RPMI8226 (cell line): ENCODE measurements at regions not wholly inside any gene's neighbourhood (a gene's known extent, or its start where the extent isn't known, plus 50 kb on each side); places are given as distances from the start of the nearest gene placed in this dataset.

Experiments
- DNase-seq: peaks from one replicate; pipeline ENCODE4 v3.0.0-alpha.2; 2015

DNA sequence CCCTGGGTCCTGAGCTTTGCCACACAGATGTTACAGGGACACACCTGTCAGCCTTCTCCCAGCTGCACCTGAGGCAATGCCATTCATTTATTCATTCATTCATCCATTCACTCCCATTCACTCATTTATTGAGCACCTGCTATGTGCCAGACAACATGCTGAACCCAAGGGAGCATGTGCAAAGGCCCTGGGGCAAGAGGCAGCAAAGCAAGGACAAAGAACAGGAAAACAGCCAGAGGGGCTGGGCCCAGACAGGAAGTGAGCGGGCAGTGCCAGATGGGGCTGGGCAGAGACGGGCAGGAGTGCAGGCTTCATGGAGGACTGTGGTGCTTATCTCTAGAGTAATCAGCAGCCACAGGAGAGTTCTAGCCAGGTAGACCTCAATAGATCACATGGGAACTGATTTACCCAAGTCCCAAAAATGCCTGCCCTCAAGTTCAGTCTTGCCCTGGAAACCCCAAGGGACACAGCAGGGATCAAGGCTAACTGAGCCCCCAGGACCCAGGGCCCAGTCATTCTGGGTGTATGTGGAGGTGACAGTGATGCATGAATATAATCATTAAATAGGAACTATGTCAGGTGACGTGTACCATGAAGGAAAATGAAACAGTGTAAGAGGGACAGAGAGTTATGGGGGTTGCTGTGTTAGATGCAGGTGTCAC is 530.3 kb downstream of the MATN1 start:
- no peak for DNase-seq

DNA sequence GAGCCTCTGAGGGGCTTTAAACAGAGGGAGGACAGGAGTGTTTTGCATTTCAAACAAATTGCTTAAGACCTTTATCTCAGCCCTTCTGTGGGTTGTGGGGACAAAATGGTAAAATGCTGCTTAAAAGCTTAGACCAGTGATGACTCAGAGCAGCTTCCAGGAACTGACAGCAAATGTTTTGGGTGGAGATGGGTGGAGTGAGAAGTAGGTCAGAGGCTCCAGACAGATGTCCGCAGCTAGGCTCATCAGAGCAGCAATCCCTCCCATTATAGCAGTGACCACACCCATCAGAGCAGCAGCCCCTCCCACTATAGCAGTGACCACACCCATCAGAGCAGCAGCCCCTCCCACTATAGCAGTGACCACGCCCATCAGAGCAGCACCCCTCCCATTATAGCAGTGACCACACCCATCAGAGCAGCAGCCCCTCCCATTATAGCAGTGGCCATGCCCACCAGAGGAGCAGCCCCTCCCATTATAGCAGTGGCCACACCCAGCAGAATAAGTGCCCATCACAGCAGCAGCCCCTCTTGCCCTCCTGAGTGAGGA is 532.2 kb downstream of the MATN1 start:
- no peak for DNase-seq

DNA sequence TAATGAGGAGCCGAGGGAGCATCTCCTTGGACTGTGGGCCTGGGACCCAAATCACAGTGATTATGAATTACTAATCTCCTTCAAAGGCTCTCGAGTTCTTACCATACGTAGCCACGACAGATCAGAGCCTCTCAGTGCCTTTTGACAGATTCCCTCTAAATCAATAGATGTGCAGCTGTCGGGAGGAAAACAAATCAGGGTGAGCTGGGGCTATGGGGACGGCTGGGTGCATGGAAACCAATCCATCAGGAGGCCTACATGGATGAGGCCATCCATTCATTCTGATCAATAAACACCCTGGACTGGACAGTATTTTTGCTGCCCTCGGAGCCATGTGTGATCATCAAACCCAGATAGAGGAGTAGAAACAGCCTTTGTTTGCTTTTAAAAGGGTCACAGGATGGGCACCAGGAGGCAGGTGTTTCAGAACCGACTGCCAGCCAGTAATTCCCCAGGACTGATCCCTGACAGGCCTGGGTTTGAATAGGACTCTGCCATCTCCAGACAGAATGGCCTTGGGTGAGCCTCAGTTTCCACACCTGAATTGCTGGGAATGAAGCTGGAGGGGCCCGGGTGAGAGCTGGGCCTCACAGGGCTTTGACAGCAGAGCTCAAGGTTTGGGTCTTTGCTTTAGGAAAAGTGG is 532.8 kb downstream of the MATN1 start:
- no peak for DNase-seq

DNA sequence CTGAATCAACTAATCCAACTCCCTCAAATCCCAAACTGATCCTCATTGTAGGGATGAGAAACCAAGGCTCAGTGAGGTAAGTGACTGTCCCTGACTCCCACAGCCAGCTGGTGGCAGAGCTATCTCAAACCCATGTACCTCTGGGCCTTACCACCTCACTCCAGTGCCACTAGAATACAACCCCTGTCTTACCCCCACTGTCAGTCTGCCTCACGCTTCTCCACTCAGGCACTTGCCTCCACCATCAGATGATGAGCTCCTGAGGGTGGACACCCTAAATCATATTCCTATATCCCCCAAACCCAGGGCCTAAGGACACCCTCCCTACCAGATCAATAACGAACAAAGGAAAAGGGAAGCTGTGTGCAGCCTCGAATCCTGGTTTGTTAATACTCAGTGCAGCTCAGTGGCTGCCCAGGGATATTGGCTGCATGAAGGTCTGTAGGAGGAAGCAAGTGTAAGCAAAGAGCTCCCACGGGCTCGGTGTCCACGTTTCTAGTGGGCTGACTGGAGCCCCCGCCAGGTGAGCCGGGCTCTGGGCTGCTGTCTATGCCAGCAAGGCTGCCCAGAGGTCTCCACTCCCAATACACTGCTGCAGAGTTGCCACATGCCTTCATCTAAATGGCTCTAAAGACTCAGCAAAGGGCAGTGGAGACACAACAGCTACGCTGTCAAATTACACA is 533.4 kb downstream of the MATN1 start:
- DNase-seq: no peak

DNA sequence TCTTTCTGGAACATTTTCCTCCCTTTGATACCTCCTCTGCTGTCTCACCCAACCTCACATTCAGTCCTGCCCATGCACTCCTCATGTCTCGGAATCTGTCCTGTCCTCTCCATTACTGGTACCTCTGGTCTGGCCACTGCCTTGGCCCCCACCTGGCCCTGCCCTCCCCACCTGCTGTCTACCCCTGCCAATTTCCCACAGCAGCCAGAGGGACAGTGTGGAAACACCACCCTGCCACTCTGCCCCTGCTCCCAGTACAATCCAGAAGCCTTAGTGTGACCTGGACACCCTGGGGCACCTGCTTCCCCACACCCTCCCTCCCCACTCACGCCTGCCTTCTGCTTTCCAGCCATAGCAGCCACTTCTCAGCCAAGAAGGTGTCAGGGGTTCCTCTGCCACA is 534.4 kb downstream of the MATN1 start:
- no peak for DNase-seq

DNA sequence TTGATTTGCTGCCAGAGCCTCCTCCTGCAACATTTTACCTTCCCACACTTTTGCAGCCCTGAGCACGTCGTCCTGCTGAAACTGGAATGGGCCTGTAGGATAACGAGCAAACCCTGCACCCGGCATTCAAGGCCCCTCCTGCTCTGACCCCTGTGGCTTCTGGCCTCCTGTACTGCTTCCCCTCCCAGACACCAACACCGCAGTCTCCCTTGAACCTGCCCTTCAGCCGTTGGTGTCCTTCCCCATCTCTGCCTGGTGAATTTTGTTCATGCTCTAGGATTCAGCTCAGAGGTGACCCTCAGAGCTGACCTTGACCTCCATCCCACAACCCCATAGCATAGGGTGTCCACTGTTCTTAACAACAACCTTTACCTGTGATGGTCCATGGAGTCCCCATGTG is 535.1 kb downstream of the MATN1 start:
- no peak for DNase-seq

DNA sequence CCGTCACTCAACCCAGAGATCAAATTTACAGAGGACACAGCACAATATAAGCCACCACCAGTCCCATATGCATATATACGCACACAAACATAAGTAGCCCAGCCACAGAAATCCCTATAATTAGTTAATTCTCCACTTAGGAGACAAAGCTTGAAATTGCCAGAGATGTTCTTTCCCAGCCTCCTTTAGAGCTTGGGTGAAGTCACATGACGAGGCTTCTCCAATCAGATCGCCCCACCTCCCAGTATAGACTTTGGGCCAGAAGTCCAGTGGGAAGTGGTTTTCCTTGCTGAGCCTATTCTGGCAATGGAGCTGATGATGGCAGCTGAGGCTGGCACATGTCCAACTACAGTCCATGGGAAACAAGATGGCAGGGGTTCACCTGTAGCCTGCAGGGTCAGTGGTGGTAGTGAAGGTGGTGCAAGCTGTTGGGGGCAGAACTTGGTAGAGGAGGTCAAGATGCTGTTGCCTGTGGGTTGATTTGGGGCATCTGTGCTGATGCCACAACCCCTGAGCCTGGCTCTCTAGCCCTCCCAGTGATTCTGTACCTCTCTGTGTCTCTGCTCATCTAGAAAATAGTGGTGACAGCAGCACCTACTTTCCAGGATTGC is 535.9 kb downstream of the MATN1 start:
- no peak for DNase-seq

DNA sequence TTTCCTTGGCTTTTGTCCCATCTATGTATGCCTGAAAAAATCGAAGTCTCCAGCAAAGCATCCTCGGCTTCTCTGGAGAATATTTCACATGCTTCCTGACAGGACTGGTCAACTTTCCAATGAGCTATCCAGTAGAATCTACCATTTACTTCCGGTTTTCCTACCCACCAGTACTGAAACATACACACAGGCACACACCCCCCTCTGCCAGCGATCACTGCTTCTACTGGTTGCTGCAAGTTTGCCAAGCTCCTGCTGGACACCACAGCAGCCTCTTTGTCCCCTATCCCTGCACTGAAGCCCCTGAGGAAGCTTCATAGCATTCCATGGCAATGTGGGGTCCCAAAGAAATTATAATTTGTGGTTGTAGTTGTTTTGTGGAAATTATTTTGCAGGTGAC is 536.8 kb downstream of the MATN1 start:
- DNase-seq: no peak

DNA sequence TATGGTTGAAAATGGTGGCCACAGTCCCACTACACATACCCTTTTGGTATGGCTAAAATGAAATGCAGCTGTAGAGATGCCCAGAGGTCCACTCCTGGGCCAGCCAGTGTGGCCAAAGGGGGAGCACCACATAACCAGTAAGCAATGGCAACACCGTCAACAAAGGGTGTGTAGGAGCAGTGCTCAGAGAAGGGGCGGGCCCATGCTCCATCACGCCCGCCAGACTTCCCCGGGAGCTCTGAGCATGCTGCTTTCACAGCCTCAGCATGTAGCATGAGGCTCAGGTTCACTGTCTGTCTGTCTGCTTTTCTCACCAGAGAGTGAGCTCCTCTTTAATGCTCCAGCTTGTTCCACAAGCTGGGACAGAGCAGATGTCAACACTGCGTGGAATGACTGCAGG is 537.6 kb downstream of the MATN1 start:
- DNase-seq: no peak

DNA sequence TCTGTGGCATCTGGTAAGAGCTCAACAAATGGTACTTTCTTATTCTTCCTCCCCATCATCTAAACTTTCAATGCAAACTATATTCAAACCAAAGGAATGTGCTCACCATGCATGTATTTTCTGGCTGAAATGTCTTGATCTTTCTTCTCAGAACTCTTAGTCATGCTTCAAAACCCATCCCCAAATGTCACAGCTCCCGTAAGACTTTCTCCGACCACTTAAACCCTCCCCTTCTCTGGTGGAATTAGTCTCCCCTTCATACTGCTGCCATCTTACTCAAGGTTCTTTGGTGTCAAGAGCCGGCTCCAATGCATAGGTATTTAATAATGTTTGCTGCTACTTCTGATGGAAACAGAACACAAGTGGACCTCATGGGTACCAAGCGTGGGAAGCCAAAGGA is 538.1 kb downstream of the MATN1 start:
- DNase-seq: no peak

DNA sequence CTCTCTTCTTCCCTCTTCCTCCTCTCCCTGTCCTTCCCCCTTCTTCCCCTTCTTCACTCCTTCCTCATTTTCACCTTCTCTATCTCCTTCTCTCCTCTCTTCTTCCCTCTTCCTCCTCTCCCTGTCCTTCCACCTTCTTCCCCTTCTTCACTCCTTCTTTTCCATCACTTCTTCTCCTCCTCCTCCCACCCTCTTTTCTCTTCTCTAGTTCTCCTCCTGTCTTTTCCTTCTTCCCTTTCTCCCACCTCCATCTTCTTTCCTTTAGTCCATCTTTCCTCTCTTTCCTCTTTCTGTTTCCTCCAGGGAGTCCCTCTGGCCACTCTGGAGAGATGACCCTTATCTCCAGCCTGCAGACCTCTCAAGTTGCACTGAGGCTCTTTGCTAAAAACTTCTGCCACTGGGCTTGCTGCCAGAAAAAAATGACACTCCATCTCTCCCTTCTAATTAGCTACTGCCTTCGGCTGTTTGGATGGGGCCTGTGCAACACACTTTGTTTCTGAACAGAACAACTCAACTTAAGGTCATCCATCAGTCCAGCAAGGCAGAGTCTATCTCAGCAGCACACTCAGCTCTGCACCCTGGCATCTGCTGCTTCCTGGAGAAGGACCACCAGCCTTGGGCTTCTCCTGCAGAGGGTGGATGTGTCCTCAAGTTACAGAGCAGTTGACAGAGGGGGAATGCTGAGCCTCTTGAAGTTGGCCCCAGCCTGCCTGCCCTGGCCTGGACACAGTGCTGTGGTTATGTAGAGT is 538.8 kb downstream of the MATN1 start:
- no peak for DNase-seq

DNA sequence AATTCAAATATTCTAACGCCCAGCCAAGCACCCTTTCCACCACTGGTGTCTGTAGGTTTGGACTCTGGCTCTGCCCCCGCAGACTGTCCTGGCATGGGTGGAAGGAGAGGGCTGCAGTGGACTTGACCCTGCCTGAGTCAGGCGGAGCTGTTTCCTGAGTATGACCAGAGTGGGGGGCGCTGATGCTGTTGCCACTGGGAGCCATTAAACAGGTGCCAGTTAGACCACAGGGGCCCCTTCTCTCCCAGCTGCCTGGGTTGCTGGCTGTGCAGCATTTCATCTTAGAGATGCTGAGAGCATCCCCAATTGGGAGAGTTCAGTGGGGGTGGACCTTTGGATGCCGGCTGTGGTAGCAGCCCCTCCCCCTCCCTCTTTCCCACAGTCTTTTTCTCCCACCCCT is 539.5 kb downstream of the MATN1 start:
- no peak for DNase-seq

DNA sequence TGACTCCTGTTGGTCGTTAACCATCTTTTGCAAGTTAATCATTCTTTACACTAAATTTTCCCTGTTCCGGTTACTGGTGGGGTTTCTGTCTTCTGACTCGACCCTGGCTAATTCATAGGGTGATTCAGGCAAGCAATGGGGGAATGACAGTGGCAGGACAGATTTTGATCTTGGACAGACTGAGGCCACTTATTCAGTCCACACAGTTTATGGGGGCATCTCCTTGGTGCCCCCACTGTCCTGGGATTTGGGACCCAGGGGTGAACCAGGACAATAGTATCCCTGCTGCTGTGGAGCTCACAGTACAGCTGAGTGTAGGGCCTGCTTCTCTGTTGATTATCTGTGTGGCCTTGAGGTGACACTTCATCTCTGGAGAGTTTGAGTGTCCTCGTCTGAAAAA is 540.4 kb downstream of the MATN1 start:
- no peak for DNase-seq

DNA sequence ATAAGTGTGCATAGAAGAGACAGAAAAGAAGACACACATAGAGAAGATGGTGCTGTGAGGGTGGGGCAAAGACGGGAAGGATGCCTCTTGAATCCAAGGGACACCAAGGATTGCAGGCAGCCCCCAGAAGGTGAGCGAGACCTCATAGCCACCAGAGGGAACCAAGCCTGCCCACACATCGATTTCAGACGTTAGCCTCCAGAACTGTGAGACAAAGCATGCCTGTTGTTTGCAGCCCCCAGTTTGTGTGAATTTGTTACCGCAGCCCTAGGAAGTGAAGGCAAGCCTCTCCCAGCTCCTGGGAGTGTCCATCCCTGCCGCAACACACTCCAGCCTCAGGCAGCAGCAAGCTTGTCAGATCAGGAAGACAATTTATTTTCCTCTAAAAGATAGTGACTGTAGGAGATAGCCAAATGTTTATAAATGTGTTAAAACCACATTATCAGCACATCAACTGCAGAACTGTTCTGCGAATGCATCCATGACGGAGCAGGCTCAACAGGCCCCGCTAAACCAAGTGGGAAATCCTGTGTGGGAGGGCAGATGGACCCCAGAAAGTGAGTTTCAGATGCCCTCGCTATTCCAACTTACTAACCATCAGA is 543.3 kb downstream of the MATN1 start:
- no peak for DNase-seq

DNA sequence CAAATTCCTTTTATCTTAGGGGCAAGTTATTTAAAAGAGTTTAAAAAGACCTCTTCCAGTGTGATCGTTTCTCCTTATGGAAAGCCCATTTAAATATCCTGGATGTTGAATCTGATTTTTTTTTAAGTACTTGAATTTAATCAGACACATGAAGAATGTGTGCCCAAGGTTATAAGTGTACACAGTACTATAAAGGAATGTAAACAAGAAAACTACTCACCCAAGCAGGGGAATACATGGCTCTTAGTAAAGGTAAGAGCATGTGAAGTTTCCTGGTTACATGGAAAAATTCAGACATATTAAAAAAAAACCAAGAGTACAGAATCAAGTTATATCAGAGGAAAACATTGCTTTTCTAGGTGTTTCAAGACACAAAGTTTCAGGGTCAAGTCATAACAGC is 546.9 kb downstream of the MATN1 start:
- no peak for DNase-seq

DNA sequence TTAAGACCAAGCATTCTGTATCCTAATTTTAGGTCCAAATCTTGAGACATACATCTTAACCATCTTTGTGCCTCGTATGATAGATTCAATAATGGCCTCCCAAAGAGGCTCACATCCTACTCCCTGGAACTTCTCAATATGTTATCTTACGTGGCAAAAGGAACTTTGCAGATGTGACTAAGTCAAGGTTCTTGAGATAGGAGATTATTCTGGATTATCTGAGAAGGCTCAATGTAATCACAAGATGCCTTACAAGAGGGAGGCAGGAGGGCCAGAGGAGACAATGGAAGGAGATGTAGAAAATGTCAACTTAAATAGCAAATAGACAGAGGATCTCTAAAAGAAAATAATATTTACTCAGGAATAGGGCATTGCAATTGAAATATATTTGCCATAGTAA is 548.9 kb downstream of the MATN1 start:
- no peak for DNase-seq

DNA sequence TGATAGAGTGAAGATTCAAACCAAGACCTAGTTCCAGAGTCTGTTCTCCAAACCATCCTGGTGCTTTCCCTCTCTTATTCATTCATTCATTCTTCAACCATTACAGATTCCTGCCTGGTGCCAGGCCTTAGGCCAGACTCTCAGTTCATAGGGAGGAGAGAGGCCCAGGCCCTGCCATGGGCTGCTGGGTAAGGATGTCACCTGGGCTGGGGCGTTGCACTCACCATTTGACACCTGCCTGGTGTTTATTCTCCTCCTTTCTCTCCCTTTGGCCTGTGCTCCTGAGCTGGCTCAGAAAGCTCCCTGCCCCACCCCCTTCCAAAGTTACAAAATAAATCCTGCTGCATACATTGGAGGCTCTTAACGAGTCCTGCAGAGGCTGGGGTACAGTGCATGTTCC is 549.8 kb downstream of the MATN1 start:
- no peak for DNase-seq

DNA sequence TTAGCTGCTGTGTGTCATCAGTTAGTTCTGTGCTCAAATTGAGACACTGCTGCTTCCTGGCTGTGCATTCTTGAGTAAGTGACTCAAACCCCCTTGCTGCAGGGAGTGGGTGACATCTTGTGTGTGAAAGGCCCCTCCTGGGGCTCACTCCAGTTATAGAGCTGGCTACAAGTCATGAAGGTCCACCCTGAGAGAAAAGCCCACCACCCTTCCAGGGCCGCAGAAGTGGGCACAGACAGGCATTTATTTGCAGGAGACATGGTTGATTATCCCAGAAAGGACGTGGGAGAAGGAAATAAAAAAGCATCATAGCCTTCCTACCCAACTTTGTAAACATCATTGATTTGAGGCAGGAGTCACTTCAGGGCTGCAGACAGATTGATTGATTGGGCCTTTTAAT is 550.6 kb downstream of the MATN1 start:
- no peak for DNase-seq

DNA sequence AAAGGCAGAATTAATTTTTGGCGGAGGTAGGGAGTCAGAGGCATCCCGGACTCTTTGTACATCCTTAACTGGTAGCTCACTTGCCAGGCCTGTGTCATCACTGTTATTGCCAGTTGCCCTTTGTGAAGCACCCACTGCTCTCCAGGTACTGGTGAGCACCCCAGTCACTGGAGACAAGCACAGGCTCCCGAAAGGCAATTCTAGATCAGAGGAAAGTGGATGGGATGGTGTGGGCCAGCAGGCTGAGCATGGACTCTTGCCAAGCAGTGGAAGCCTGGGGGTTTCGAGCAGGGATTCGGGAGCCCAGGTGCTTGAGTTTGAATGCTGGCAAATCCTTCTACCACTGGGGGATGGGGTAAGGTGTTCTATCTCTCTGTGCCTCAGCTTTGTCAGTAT is 551.1 kb downstream of the MATN1 start:
- no peak for DNase-seq

DNA sequence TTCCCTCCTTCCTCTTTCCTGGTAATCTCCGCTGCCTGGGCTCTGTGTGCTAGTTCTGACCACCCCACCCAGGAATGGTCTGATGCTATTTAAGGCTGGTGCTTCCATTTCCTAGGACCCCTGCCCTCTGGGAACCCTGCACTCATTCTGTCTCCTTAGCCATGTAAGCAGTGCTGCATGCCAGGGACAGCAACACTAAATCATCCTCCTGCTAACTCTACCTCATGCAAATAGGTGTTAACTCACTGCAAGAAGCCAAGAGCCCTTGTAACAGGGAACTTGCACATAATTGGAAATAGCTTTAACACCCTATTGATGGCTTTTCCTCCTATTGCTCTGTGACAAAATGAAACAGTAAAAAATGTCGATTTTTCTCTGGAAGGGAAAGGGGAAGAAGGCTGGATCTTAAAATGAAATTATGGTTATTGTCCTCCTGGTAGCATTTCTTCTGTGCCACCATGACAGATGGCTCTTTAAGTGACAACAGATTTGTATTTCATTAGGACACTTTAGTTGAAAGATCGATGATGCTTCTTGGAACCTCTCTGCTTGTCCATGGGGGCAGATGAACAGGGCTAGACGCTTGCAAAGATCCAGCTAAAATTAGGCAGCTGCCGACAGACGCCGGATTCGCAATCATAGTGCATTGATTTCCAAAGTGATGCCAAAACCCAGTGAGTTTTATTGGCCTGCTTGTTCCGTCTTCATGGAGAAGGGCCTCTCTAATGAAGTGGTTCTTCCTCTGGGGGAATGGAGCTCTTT is 551.7 kb downstream of the MATN1 start:
- no peak for DNase-seq

DNA sequence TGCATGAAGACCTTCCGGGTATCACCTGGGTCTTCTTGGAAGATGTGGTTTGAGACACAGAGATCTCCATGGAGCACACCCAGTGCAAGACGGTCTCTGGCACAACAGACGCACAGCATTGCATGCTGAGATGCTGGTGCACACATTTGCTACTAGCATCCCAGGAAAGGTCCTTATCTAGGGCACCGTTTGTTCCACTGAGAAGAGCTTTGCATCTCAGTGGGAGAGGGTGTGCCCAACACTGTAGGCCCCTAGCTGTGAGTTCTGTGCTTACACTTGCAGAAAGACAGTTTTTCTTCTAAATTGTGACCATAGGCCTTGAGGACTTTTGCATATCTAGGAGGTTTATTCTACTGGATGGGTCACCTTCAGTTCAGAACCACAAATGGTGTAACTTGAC is 554.1 kb downstream of the MATN1 start:
- no peak for DNase-seq

DNA sequence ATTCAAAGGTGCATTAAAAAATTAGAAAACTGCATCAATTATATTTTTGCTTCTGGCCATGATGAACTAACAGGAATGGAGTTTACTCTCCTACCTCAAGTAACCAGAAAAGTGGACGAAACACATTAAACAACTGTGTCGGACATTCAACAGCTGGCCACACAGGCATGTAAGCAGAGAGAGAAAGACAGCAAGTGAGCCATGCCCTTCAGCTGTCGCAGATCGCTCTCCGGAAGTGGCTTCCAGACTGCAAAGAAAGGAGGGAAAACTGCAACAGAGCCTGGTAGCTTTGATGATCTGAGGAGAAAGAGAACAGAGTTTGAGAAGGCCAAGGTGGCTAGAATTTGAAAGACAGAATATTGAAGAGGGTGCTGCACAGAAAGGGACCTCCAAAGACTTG is 557.2 kb downstream of the MATN1 start:
- DNase-seq: no peak
